Activated T-helper 2 cell treated with anti-CD3 and anti-CD28 coated beads, Interferon-gamma antibody, Interleukin-2, Interleukin-4, amounts not matched to agents 10 μg/mL and 5 μg/mL and 100 μg/mL, durations not matched to agents 14 hours and 24 hours and 36 hours (primary cell): ENCODE measurements at regions not wholly inside any gene's neighbourhood (a gene's known extent, or its start where the extent isn't known, plus 50 kb on each side); places are given as distances from the start of the nearest gene placed in this dataset.

ENCODE experiments used
- DNase-seq: peaks from one replicate; pipeline ENCODE4 v3.0.0; 2021; ENCODE audit warnings: low spot score
- H3K27ac Mint-ChIP-seq: one replicate; pipeline ENCODE4 v1.8.0; 2021; ENCODE audit warnings: mixed read lengths
- H3K27me3 Mint-ChIP-seq: one replicate; pipeline ENCODE4 v1.8.0; 2021; ENCODE audit warnings: low read depth, mixed read lengths
- H3K36me3 Mint-ChIP-seq: one replicate; pipeline ENCODE4 v1.8.0; 2021; ENCODE audit warnings: low read depth, mixed read lengths
- H3K4me1 Mint-ChIP-seq: one replicate; pipeline ENCODE4 v1.8.0; 2021; ENCODE audit warnings: low read depth, mixed read lengths
- H3K4me3 Mint-ChIP-seq: one replicate; pipeline ENCODE4 v1.8.0; 2021; ENCODE audit warnings: low read depth, mild to moderate bottlenecking, moderate library complexity, mixed read lengths
- H3K9me3 Mint-ChIP-seq: one replicate; pipeline ENCODE4 v1.8.0; 2021; ENCODE audit warnings: mixed read lengths
- intact Hi-C: fragments of 100-400 bp; cut with micrococcal nuclease; formaldehyde crosslinking; loops from one replicate; pipeline ENCODE4 v1.15.1; 2023

DNA sequence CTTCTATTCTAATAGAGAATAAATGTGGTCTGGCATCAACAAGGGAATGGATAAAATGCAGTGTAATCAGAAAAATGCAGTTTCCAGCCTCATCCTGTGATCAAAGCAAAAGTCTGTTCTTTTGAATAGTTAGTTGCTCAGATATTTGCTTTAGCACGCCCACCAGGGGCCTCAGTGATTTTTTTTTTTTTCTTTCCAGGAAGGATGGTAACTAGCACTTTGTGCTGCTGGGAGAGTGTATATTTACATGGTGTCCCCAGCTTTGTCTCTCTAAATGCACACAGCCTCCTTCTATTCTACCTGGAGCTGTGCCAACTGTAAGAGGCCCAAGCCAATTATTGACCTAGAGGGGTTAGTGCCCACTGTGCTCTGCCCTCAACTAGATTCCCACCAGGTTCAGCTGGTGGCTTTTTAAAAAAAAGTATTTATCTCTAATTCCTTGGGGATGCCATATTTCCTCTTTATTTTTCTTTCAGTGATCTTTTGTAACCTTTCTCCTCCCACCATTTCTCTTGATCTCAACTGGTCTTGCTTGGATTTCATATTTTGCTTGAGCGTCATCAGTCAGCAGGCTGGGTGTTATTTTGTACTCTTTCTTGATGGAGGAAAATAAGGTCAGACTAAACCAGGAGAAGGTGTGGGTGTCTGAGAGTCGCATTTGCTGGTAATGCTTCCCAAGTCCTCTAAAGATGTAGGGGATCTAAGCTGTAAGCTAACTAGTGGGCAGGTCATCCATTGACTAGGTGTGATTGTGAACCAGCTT, 193.0 kb upstream of the C9orf72 start:
- H3K4me3 Mint-ChIP-seq, result no peak overlapping the region
- no peaks in the 10 kb centered on the region for H3K36me3 Mint-ChIP-seq
- peaks cover 5% of the 10 kb centered on the region for H3K9me3 Mint-ChIP-seq
- H3K27me3 Mint-ChIP-seq, result peaks cover under 1% of the 10 kb centered on the region
- intact Hi-C loops, result no loop called here
- no peak for DNase-seq
- no peak overlapping the region for H3K27ac Mint-ChIP-seq
- peaks cover 14% of the 10 kb centered on the region for H3K4me1 Mint-ChIP-seq

- H3K4me3 Mint-ChIP-seq, result no peak overlapping the region
- H3K27ac Mint-ChIP-seq, result no peak overlapping the region
- intact Hi-C loops, result no loop called here
- no peak for DNase-seq
- H3K36me3 Mint-ChIP-seq, result no peaks in the 10 kb centered on the region
- H3K9me3 Mint-ChIP-seq, result peaks cover 5% of the 10 kb centered on the region
- peaks cover 14% of the 10 kb centered on the region for H3K4me1 Mint-ChIP-seq
- no peaks in the 10 kb centered on the region for H3K27me3 Mint-ChIP-seq
These were observed 195.5 kb upstream of the C9orf72 start for GRCh38 chr9:27768781-27769180.

- no peak for DNase-seq
- H3K4me3 Mint-ChIP-seq, result no peak overlapping the region
- H3K27ac Mint-ChIP-seq, result no peak overlapping the region
- intact Hi-C loops, result no loop called here
- H3K27me3 Mint-ChIP-seq, result no peaks in the 10 kb centered on the region
- H3K36me3 Mint-ChIP-seq, result no peaks in the 10 kb centered on the region
- peaks cover 7% of the 10 kb centered on the region for H3K4me1 Mint-ChIP-seq
- peaks cover 5% of the 10 kb centered on the region for H3K9me3 Mint-ChIP-seq
These were observed 197.3 kb upstream of the C9orf72 start for GRCh38 chr9:27770541-27770940.

DNA sequence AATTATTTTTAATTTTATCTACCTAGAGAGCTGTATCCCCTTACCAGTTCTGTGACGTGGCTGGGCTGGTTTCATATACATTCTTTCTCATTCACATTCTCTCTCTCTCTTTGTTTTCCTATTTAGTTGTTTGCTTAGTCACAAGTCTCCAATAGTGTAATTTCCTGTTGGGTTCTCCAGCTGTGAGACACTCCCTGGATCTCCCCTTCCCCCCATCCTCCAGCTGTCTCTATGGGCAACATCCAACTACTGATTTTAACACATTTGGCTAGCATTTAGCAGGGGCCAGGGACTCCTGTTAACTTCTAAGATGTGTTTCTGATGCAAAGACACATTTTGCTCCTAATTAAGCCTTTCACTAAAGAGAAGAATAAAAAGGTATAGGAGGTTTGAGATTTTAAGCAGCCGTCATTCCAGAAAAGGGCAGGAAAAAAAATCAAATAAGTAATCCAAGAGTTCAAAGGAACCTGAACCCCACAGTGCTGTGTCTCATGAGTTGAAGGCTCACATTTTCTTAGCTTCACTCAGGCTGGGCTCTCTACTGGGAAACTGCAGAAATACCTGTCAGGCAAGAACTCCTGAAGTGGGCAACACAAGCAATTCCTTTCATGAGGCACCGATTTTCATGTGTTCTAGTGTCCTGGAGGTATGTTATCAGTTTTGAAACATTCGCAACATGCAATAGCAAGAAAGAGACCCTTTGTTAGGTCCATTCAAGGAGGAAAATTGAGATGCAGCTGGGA, 198.7 kb upstream of the C9orf72 start:
- no peaks in the 10 kb centered on the region for H3K36me3 Mint-ChIP-seq
- H3K27me3 Mint-ChIP-seq, result peaks cover under 1% of the 10 kb centered on the region
- intact Hi-C loops, result no loop called here
- DNase-seq, result no peak
- no peak overlapping the region for H3K27ac Mint-ChIP-seq
- H3K4me3 Mint-ChIP-seq, result no peak overlapping the region
- peaks cover 3% of the 10 kb centered on the region for H3K4me1 Mint-ChIP-seq
- H3K9me3 Mint-ChIP-seq, result peaks cover 5% of the 10 kb centered on the region

GRCh38 chr9:27784847-27785713, 211.8 kb upstream of the C9orf72 start:
- peak; percentile 14 for DNase-seq
- H3K36me3 Mint-ChIP-seq, result peaks cover 10% of the 10 kb centered on the region
- no peak overlapping the region for H3K4me3 Mint-ChIP-seq
- peak overlapping the region; percentile 56 for H3K27ac Mint-ChIP-seq
- peaks cover 55% of the 10 kb centered on the region for H3K9me3 Mint-ChIP-seq
- peaks cover 16% of the 10 kb centered on the region for H3K4me1 Mint-ChIP-seq
- peaks cover 16% of the 10 kb centered on the region for H3K27me3 Mint-ChIP-seq
- intact Hi-C loops, result loop anchor here (2.0 kb wide), 2 partner anchors 20 to 212 kb away; partner anchors contain the start of gene C9orf72

GRCh38 chr9:27785714-27786100, 212.4 kb upstream of the C9orf72 start:
- Mint-ChIP-seq H3K4me3 (no peak overlapping the region), H3K27me3 (peaks cover 16% of the 10 kb centered on the region), H3K27ac (peak overlapping the region; percentile 56), H3K4me1 (peaks cover 16% of the 10 kb centered on the region), H3K9me3 (peaks cover 52% of the 10 kb centered on the region), H3K36me3 (peaks cover 10% of the 10 kb centered on the region)
- DNase-seq, result no peak
- intact Hi-C loops, result loop anchor here (1.0 to 2.0 kb wide), 3 partner anchors 21 to 213 kb away; partner anchors contain the start of gene C9orf72

- peaks cover 10% of the 10 kb centered on the region for H3K36me3 Mint-ChIP-seq
- DNase-seq, result no peak
- no peak overlapping the region for H3K27ac Mint-ChIP-seq
- H3K4me1 Mint-ChIP-seq, result peaks cover 16% of the 10 kb centered on the region
- intact Hi-C loops, result no loop called here
- peaks cover 41% of the 10 kb centered on the region for H3K9me3 Mint-ChIP-seq
- peaks cover 3% of the 10 kb centered on the region for H3K27me3 Mint-ChIP-seq
- H3K4me3 Mint-ChIP-seq, result no peak overlapping the region
These were observed 214.6 kb upstream of the C9orf72 start for GRCh38 chr9:27787891-27788290.

DNA sequence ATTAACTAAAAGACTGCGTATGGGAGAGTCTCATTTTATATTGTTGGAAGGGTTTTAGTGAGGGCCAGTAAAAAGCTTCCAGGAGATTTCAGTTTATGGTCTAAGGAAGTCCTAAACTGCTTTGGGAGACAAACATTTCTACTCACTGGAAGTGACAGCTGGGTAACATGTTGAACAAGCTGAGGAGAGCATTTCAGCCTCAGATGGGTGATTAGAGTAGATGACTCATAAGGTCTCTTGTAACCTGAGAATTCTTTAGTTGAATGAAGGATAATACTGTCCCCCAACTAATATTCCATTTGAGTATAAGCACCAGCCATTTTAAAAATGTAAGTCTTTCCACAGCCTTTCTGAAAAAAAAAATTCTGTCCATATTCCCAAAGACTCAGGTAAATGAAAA, 218.0 kb upstream of the C9orf72 start:
- H3K27ac Mint-ChIP-seq, result no peak overlapping the region
- DNase-seq, result no peak
- peaks cover 28% of the 10 kb centered on the region for H3K9me3 Mint-ChIP-seq
- H3K36me3 Mint-ChIP-seq, result peaks cover 10% of the 10 kb centered on the region
- intact Hi-C loops, result no loop called here
- H3K4me1 Mint-ChIP-seq, result peaks cover 5% of the 10 kb centered on the region
- peaks cover 6% of the 10 kb centered on the region for H3K27me3 Mint-ChIP-seq
- no peak overlapping the region for H3K4me3 Mint-ChIP-seq

DNA sequence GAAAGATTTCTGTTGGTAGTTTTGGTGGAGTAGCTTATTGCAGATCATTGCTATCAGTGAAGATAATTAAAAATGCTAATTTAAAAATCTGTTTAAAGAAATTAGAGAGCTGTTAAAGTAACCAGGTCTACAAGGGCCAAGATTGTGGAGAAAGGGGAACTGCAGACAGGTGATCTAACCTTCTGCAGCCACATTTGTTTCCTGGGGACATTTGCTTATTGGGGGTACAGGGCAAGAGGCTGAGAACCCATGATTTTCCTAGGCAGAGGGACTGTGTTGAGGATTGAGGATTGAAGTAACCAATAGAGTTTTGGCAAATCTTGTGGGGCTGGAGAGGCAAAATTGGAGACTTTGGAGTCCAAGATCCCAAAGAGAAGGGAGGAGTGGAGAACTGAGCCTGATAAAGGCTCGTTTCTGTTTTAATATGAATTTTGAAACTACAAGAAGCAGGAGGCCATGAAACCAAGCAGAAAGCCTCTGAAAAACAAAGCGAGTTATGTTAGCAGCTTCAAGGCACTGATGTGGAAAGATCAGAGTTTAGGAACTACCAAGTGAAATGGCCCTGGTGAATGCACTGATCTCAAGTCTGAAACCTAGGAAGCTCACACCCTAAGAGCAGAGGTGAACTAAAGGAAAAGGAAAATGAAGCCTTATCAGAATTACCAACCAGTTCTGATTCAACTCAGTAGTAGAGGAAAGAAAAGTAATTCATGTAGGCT, 219.8 kb upstream of the C9orf72 start:
- peaks cover 2% of the 10 kb centered on the region for H3K4me1 Mint-ChIP-seq
- H3K36me3 Mint-ChIP-seq, result peaks cover 4% of the 10 kb centered on the region
- DNase-seq, result no peak
- H3K27me3 Mint-ChIP-seq, result peaks cover 6% of the 10 kb centered on the region
- H3K9me3 Mint-ChIP-seq, result peaks cover 14% of the 10 kb centered on the region
- intact Hi-C loops, result no loop called here
- no peak overlapping the region for H3K27ac Mint-ChIP-seq
- H3K4me3 Mint-ChIP-seq, result no peak overlapping the region

GRCh38 chr9:27799326-27799725, 226.0 kb upstream of the C9orf72 start:
- DNase-seq, result no peak
- Mint-ChIP-seq H3K4me3 (no peak overlapping the region), H3K27me3 (peaks cover 11% of the 10 kb centered on the region), H3K4me1 (no peaks in the 10 kb centered on the region), H3K27ac (no peak overlapping the region), H3K36me3 (no peaks in the 10 kb centered on the region), H3K9me3 (no peaks in the 10 kb centered on the region)
- intact Hi-C loops, result no loop called here

DNA sequence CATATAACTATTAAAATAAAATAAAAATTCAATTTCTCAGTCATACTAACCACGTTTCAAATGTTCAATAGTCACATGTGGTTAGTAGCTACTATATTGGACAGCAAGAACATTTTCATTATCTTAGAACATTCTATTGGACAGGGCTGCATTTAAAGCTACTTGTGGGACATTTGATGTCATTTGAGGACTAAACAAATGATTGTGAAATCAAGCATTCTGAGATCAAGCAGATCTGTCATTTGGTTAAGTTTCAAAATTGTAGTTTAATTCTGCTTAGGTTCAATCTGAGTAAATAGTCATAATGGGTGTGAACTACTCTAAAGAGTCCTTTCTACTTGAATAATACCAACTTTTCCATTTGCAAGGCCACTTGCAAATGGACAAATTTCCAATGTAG, 226.9 kb upstream of the C9orf72 start:
- Mint-ChIP-seq H3K27ac (no peak overlapping the region), H3K36me3 (no peaks in the 10 kb centered on the region), H3K9me3 (no peaks in the 10 kb centered on the region), H3K27me3 (peaks cover 11% of the 10 kb centered on the region), H3K4me3 (no peak overlapping the region), H3K4me1 (no peaks in the 10 kb centered on the region)
- no peak for DNase-seq
- intact Hi-C loops, result no loop called here

- Mint-ChIP-seq H3K36me3 (no peaks in the 10 kb centered on the region), H3K27me3 (peaks cover 11% of the 10 kb centered on the region), H3K4me3 (no peak overlapping the region), H3K27ac (no peak overlapping the region), H3K9me3 (no peaks in the 10 kb centered on the region), H3K4me1 (no peaks in the 10 kb centered on the region)
- intact Hi-C loops, result no loop called here
- no peak for DNase-seq
These were observed 227.6 kb upstream of the C9orf72 start for GRCh38 chr9:27800692-27801370.
